GM12892 (cell line): ENCODE measurements at regions not wholly inside any gene's neighbourhood (a gene's known extent, or its start where the extent isn't known, plus 50 kb on each side); places are given as distances from the start of the nearest gene placed in this dataset.

Experiments used
- POLR2A ChIP-seq: IDR thresholded peaks from 2 replicates; pipeline ENCODE4 v1.6.1; 2011; ENCODE audit warnings: low read depth, low read length, control low read depth
- TAF1 ChIP-seq: IDR thresholded peaks from 2 replicates; pipeline ENCODE4 v1.6.1; 2011; ENCODE audit warnings: low read depth, mild to moderate bottlenecking, control low read depth, low read length, borderline replicate concordance

- no peak for TF ChIP-seq POLR2A
- no peak for TF ChIP-seq TAF1
Observed at GRCh38 chr9:115514454-115514853, 396.5 kb upstream of the TNC start.
